Fibroblast of mammary gland (primary cell): ENCODE measurements at regions not wholly inside any gene's neighbourhood (a gene's known extent, or its start where the extent isn't known, plus 50 kb on each side); places are given as distances from the start of the nearest gene placed in this dataset.

Experiments used
- DNase-seq: peaks from one replicate; pipeline ENCODE4 v3.0.0-alpha.2; 2010; ENCODE audit warnings: low read depth
- H3K4me3 ChIP-seq: 2 replicates; pipeline ENCODE4 v1.5.1; 2011; ENCODE audit warnings: low read depth, mild to moderate bottlenecking, low read length, moderate library complexity; ENCODE audit not compliant: control insufficient read depth
- CTCF ChIP-seq: conservative IDR thresholded peaks from 2 replicates; pipeline ENCODE4 v1.5.1; 2011; ENCODE audit warnings: low read depth, low read length, inconsistent platforms; ENCODE audit not compliant: control insufficient read depth, insufficient read depth

GRCh38 chr1:29599071-29599470 lies 362.7 kb downstream of the PTPRU start:
- no peak for TF ChIP-seq CTCF
- H3K4me3 ChIP-seq, result no peak overlapping the region
- no peak for DNase-seq

DNA sequence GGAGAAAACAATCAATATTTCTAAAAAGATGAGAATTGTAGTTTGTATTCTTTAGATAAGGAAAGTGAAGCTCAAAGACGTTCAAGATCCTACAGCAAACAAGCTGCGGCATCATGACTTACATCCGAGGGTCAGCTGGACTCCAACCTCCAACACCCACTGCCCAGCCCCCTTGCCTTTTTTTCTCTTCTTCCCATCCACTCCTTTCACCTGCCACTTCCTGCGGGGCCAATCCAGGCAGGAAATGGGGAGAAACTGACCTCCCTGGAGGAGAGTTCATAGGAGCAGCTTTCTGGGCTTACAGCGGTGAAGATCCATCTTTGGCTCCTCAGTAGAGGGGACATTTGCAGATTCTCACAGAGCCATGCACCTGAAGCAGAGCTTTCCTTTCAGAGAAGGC lies 361.5 kb downstream of the PTPRU start:
- no peak for TF ChIP-seq CTCF
- DNase-seq, result no peak
- H3K4me3 ChIP-seq, result no peak overlapping the region

DNA sequence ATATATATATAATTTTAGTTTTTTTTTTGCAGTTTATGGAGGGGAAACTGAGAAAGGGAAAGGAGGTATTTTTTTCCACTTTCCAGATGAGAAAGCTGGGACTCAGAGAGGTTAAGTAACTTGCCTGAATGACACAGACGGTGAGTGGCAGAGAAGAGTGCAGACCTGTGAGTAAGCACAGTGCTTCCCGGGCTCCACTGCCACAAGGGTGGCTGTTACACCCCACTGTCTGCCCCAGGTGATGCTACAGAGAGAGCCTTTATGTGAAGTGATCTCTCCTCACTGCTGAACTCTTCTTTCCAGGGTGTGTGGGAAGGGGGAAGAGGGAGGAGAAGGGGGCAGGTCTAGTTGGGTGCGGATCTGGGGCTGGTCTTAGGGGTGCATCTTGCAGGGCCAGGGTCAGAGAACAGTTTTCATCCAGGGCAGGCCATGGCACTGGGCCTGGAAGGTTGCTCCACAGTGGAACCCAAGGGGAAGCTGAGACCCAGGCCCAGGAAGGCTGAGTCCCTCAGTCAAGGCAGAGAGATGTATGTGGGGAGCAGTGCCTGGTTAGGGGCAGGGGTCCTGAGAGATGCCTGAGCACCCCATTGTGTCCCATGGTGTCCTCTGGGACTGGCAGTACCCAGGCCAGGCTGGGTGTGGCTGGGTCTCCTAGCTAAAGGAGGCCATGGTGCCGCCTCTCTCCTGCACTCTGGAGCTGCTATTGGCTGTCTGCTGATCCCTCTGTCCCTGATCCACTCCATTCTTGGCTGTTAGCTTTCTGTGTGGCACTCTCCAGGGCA lies 357.5 kb downstream of the PTPRU start:
- no peak for TF ChIP-seq CTCF
- DNase-seq, result no peak
- no peak overlapping the region for H3K4me3 ChIP-seq

DNA sequence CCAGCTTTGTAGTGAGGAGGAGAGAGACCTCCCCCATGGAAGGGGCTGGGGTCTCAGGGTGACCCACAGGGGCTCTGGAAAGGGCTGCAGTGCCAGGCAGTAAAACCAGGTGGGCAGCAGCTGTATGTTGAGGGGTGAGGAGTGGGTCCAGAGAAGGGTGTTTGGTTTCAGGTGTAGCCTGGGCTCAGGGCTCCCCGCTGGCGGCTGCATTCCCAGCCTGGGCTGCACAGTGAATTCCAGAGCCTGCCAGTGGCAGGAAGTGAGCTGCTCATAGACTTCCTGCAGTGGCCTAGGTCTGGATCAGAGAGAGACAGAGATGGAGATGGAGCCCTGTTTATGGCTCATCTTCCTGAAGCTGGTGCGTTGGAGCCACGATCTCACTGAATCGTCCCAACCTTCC lies 356.4 kb downstream of the PTPRU start:
- no peak overlapping the region for H3K4me3 ChIP-seq
- no peak for DNase-seq
- no peak for TF ChIP-seq CTCF

DNA sequence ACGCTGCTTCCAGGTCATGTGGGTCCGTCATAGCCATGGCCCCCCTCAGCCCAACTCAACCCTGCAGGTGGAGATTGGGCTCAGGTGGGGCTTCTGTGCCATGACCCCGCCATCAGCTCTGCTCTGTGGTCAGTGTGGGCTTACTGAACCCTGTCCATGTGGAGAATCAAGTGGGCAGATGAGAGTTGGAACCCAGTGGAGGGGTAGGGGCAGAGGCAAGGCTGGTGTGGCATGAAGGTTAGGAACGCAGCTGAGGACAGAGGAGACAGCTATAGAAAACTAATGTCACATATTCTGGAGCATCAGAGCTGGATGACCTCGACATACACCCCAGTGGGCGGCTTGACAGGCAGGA lies 355.9 kb downstream of the PTPRU start:
- DNase-seq, result no peak
- no peak overlapping the region for H3K4me3 ChIP-seq
- no peak for TF ChIP-seq CTCF

- no peak overlapping the region for H3K4me3 ChIP-seq
- DNase-seq, result no peak
- TF ChIP-seq CTCF, result no peak
Observed at GRCh38 chr1:29591601-29592260, 355.4 kb downstream of the PTPRU start.
